Keratinocyte (primary cell): ENCODE measurements at regions not wholly inside any gene's neighbourhood (a gene's known extent, or its start where the extent isn't known, plus 50 kb on each side); places are given as distances from the start of the nearest gene placed in this dataset.

Experiments
- DNase-seq: peaks from one replicate; pipeline ENCODE4 v3.0.0-alpha.2; 2011; ENCODE audit warnings: low read depth, missing footprints, low spot score
- FAIRE-seq: peaks from 2 replicates; lab custom pipeline; 2011; peaks lifted over from hg19 to GRCh38; lab: Jason Lieb, UNC
- H2AFZ ChIP-seq: 2 replicates; pipeline ENCODE4 v1.6.0; 2012; ENCODE audit warnings: low read length, control low read depth, inconsistent platforms; ENCODE audit not compliant: control insufficient read depth
- H3K27ac ChIP-seq: 2 replicates; pipeline ENCODE4 v1.5.1; 2011; ENCODE audit warnings: low read length; ENCODE audit not compliant: control insufficient read depth, insufficient read depth
- H3K27me3 ChIP-seq: 3 replicates; pipeline ENCODE4 v1.6.0; 2011; ENCODE audit warnings: low read length; ENCODE audit not compliant: control insufficient read depth, insufficient read depth; ENCODE audit errors: extremely low read depth
- H3K36me3 ChIP-seq, 2 experiments: 2 replicates in 1 of 2; 3 replicates in 1 of 2; pipeline ENCODE4 v1.5.1; 2011; ENCODE audit warnings: low read length in 2 of 2, mild to moderate bottlenecking in 1 of 2; ENCODE audit not compliant: control insufficient read depth in 2 of 2, insufficient read depth in 2 of 2; ENCODE audit errors: extremely low read depth in 1 of 2
- H3K4me1 ChIP-seq: 3 replicates; pipeline ENCODE4 v1.5.1; 2011; ENCODE audit warnings: low read length; ENCODE audit not compliant: control insufficient read depth, insufficient read depth; ENCODE audit errors: extremely low read depth
- H3K4me2 ChIP-seq: 3 replicates; pipeline ENCODE4 v1.6.0; 2011; ENCODE audit warnings: low read depth, low read length; ENCODE audit not compliant: control insufficient read depth, insufficient read depth; ENCODE audit errors: extremely low read depth
- H3K4me3 ChIP-seq, 3 experiments: fragments of 200-600 bp in 1 of 3; sonication (generic) in 1 of 3; 2 replicates in 2 of 3; 3 replicates in 1 of 3; pipeline ENCODE4 v1.5.1; 2011 to 2016; ENCODE audit warnings: low read length in 3 of 3, mild to moderate bottlenecking in 3 of 3, control low read depth in 2 of 3, inconsistent platforms in 1 of 3, low read depth in 1 of 3, mixed read lengths in 1 of 3, mixed run types in 1 of 3, moderate library complexity in 1 of 3; ENCODE audit not compliant: control insufficient read depth in 2 of 3, insufficient read depth in 2 of 3; ENCODE audit errors: extremely low read depth in 1 of 3
- H3K79me2 ChIP-seq: 2 replicates; pipeline ENCODE4 v1.6.0; 2012; ENCODE audit warnings: low read length; ENCODE audit not compliant: control insufficient read depth, insufficient read depth
- H3K9ac ChIP-seq: 3 replicates; pipeline ENCODE4 v1.6.0; 2011; ENCODE audit warnings: low read length; ENCODE audit not compliant: control insufficient read depth, insufficient read depth; ENCODE audit errors: extremely low read depth
- H3K9me1 ChIP-seq: 3 replicates; pipeline ENCODE4 v1.6.0; 2011; ENCODE audit warnings: low read length; ENCODE audit not compliant: control insufficient read depth, insufficient read depth; ENCODE audit errors: extremely low read depth
- H3K9me3 ChIP-seq: 2 replicates; pipeline ENCODE4 v1.5.1; 2012; ENCODE audit warnings: low read depth, low read length; ENCODE audit not compliant: control insufficient read depth
- H4K20me1 ChIP-seq: 3 replicates; pipeline ENCODE4 v1.6.0; 2011; ENCODE audit warnings: low read length; ENCODE audit not compliant: control insufficient read depth, insufficient read depth; ENCODE audit errors: extremely low read depth
- CTCF ChIP-seq, 3 experiments: IDR thresholded peaks in 1 of 3; conservative IDR thresholded peaks in 1 of 3; optimal IDR thresholded peaks in 1 of 3; 2 replicates in 2 of 3; 3 replicates in 1 of 3; pipeline versions ENCODE3 to v1.5.1; 2011; ENCODE audit warnings: low read length in 3 of 3, mild to moderate bottlenecking in 3 of 3, moderate library complexity in 2 of 3, control low read depth in 1 of 3, inconsistent platforms in 1 of 3; ENCODE audit not compliant: insufficient read depth in 2 of 3; ENCODE audit errors: extremely low read depth in 1 of 3
- EZH2 ChIP-seq: IDR thresholded peaks from one replicate; pipeline ENCODE4 v1.6.1; 2012; ENCODE audit warnings: inconsistent platforms, mild to moderate bottlenecking, low read length, moderate library complexity
- dilution Hi-C: fragments of 300-500 bp; cut with MboI; formaldehyde crosslinking; loops from one replicate; pipeline ENCODE4 v1.7.0; 2020; ENCODE audit warnings: low sequenced_read_pairs; ENCODE audit not compliant: extremely low pct_ligation_motif_present

DNA sequence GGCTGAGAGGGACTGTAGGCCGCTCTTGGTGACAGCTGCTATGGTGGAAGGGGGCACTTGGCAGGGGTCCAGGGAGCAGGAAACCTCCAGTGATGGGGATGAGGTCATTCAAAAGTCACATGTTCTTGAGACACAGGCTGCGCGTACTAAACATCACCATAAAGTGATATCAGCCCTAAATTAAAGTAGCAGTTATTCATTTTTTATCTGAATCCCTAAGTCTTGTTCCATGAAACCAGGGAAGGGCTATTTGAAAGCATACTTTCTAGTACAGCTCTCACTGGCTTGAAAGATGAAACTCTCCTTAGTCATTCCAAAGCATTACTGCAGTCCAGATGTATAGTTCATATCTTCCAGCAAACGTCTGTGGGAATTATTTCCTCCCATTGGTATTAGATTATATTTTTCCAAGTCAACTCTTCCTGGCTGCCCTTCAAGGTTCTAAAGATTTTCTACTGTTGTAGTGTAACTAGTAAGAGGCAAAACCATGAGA is 373.1 kb downstream of the CD109 start:
- Histone ChIP-seq H3K9me1 (no peaks in the 10 kb centered on the region), H2AFZ (no peak overlapping the region), H3K79me2 (no peaks in the 10 kb centered on the region), H3K4me1 (peaks cover 18% of the 10 kb centered on the region), H3K36me3 (no peaks in the 10 kb centered on the region), H4K20me1 (no peaks in the 10 kb centered on the region), H3K27ac (no peak overlapping the region), H3K4me2 (no peak overlapping the region), H3K9me3 (no peaks in the 10 kb centered on the region), H3K4me3 (no peak overlapping the region), H3K27me3 (no peaks in the 10 kb centered on the region), H3K9ac (no peak overlapping the region)
- TF ChIP-seq CTCF (optimal IDR thresholded peaks at IDR 0.05 in 1 of 3, IDR thresholded peaks at IDR 0.05 in 1 of 3, conservative IDR thresholded peaks at IDR 0.05 in 1 of 3; ENCODE audit: extremely low read depth in 1 of 3, insufficient read depth in 2 of 3, low read length in 3 of 3) (no peak), EZH2 (no peak)
- FAIRE-seq = no peak
- no peak for DNase-seq
- dilution Hi-C loops = no loop called here

DNA sequence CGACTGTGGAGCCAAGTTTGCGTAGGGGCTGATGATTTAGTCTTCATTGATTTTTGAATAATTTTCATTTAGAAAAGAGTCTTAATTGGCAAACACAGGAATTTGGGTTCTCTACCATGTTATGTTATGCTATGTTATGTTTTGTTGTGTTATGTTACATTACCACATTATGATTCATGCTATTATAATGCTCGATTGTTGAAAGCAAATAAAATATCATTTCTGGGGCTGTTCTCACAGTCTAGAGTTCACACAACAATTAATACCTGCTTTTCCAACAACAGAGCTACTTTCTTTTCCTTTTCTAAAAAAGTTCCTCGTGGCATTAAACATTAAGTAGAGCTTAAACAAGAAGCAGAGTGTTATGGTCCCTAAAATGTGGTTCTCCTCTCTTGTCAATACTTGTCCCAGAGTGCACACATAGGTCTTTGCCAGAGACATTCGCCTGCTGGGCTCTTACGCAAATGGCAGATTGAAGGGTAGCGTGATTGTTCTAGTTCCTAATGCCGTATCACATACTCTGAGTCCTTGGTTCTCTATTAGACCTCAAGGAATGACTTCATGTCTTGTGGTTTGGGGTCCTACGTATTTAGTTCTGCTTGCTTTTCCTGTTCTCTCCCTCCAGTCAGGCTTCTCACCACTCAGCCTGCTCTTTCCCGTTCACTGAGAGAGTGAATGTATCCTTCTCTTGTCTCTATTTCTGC is 370.3 kb downstream of the CD109 start:
- Histone ChIP-seq H3K9ac (peak overlapping the region; percentile 45), H3K27me3 (no peaks in the 10 kb centered on the region), H3K9me3 (no peaks in the 10 kb centered on the region), H3K4me1 (peaks cover 8% of the 10 kb centered on the region), H3K4me2 (peak overlapping the region; percentile 70), H3K9me1 (no peaks in the 10 kb centered on the region), H3K4me3 (peak overlapping the region in 2 of 3 experiments; percentile 26 to 39), H3K36me3 (no peaks in the 10 kb centered on the region), H4K20me1 (no peaks in the 10 kb centered on the region), H3K79me2 (no peaks in the 10 kb centered on the region), H3K27ac (peak overlapping the region; percentile 75), H2AFZ (peak overlapping the region; percentile 86)
- FAIRE-seq = peak; percentile 94
- dilution Hi-C loops = no loop called here
- DNase-seq = no peak
- TF ChIP-seq EZH2 (no peak), CTCF (optimal IDR thresholded peaks at IDR 0.05 in 1 of 3, IDR thresholded peaks at IDR 0.05 in 1 of 3, conservative IDR thresholded peaks at IDR 0.05 in 1 of 3; ENCODE audit: extremely low read depth in 1 of 3, insufficient read depth in 2 of 3, low read length in 3 of 3) (no peak)
